Erythroblast (primary cell): ENCODE measurements at regions not wholly inside any gene's neighbourhood (a gene's known extent, or its start where the extent isn't known, plus 50 kb on each side); places are given as distances from the start of the nearest gene placed in this dataset.

ENCODE experiments used
- GATA1 ChIP-seq: IDR thresholded peaks from 2 replicates; pipeline ENCODE4 v1.6.1; 2011; ENCODE audit warnings: low read depth, mild to moderate bottlenecking, control low read depth, low read length, moderate library complexity
- POLR2A ChIP-seq: IDR thresholded peaks from 2 replicates; pipeline ENCODE4 v1.6.1; 2011; ENCODE audit warnings: mild to moderate bottlenecking, low read length

GRCh38 chrX:2150722-2151121 lies 350.1 kb downstream of the DHRSX start:
- TF ChIP-seq POLR2A, result no peak
- TF ChIP-seq GATA1, result no peak
